Sciatic nerve (tissue), 2 donors: ENCODE measurements at regions not wholly inside any gene's neighbourhood (a gene's known extent, or its start where the extent isn't known, plus 50 kb on each side); places are given as distances from the start of the nearest gene placed in this dataset.
"Not testable (repeated sequence)": the region's sequence is repeated elsewhere in the genome, so short reads cannot be mapped to it uniquely, and the experiment has no call there.

Source experiments
- ATAC-seq: fragments of 200-7000 bp; cut with Tn5 transposase; one replicate; pipeline ENCODE4 v1.9.1; 2020; ENCODE audit warnings: mild to moderate bottlenecking, moderate library complexity
- DNase-seq: peaks from one replicate; pipeline ENCODE4 v3.0.0-alpha.2; 2020; ENCODE audit warnings: low spot score
- intact Hi-C: fragments of 100-400 bp; cut with DNase I; formaldehyde crosslinking; loops from one replicate; pipeline ENCODE4 v1.14.2; 2022
- donor health status: DM: no; HTN: no; CAD: no.
- donor health status: DM: no; HTN: no; CAD: no.

DNA sequence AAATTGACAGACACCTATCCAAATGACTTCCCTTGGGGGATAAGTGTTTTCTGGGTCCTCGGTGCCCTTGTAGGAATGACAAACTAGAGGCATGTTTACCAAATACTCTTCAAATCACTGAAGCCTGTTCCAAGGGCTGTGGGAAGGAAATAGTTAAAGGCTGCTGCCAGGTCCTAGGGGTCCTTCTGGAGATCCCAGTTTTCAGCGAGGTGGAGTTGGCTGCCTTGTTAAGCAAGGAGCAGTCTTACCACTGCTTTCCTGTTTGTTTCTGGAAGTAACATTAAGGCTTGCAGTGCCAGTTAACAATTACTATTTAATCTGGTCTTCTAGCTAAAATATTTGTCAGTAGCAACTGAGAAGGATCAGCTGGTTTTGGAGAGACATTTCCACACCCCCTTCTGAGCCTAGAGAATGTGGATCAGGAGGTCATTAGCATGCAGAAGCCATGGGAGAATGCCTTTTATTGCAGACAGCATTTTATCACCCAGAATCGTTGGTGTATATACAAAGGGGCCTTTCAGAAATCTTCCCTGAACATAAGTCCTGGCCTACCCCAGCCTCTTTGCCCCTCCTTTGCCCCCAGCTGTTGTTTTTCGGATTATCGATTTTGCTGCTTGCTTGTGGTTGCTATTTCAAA is 238.8 kb downstream of the DMAC1 start:
- ATAC-seq (no peak), DNase-seq (no peak)
- intact Hi-C loops = no loop called here

DNA sequence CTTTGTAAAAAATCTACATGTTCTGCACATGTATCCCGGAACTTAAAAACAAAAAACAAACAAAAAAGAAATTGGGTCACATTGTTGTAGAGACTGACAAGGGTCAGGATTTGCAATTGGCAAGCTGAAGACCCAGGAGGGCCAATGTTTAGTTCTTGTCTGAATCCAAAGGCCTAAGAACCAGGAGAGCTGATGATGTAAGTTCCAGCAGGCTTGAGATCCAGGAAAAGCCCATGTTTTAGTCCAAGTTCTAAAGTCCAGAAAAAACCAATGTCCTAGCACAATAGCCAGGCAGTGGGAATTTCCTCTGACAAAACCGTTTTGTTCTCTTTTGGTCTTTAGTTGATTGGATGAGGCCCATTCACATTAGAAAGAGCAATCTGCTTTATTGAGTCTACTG is 244.9 kb downstream of the DMAC1 start:
- ATAC-seq (no peak), DNase-seq (no peak)
- intact Hi-C loops = no loop called here

DNA sequence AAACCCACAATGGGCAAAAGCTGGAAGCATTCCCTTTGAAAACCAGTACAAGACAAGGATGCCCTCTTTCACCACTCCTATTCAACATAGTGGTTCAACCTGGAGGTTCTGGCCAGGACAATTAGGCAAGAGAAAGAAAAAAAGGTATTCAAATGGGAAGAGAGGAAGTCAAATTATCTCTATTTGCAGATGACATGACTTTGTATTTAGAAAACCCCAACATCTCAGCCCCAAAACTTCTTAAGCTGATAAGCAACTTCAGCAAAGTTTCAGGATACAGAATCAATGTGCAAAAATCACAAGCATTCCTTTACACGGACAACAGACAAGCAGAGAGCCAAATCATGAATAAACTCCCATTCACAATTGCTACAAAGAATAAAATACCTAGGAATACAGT is 246.9 kb downstream of the DMAC1 start:
- ATAC-seq, intact Hi-C loops, DNase-seq: not testable (repeated sequence)

DNA sequence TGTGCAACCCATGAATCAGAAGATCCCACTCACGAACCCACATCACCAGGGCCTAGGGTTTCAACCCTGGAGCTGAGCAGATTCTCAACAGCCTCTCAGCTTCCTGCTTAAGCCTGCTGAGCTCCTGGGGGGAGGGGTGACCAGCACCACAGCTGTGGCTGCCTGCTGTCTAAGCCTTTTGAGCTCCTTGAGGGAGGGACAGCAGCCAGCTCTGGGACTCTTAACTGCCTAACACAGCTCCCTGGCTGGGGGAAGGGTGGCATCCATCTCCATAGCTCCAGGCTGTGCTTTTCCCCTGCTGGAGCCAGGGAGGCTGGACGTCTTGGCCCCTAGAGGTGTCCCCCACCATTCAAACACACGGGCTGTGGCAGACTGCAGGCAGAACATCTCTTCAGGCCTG is 250.3 kb downstream of the DMAC1 start:
- intact Hi-C loops = no loop called here
- no peak for ATAC-seq
- no peak for DNase-seq

DNA sequence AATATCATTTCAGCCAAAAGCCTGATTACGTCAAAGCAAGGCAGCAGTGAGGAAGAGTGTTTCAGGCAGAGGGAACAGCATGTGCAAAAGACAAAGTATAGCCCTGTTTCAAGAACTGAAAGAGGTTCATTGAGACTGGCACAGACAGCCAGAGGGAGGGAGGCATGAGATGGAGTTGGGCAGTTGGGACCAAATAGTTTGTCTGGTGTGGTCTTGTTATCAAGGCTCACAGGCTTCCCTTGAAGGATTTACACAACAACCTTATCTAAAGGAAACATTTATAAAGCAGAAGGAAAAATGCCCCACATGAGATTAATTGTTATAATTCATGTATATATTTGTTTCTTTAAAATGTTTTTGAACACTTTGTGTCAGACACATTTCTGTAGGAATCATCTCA is 253.3 kb downstream of the DMAC1 start:
- intact Hi-C loops = no loop called here
- ATAC-seq (no peak), DNase-seq (no peak)

DNA sequence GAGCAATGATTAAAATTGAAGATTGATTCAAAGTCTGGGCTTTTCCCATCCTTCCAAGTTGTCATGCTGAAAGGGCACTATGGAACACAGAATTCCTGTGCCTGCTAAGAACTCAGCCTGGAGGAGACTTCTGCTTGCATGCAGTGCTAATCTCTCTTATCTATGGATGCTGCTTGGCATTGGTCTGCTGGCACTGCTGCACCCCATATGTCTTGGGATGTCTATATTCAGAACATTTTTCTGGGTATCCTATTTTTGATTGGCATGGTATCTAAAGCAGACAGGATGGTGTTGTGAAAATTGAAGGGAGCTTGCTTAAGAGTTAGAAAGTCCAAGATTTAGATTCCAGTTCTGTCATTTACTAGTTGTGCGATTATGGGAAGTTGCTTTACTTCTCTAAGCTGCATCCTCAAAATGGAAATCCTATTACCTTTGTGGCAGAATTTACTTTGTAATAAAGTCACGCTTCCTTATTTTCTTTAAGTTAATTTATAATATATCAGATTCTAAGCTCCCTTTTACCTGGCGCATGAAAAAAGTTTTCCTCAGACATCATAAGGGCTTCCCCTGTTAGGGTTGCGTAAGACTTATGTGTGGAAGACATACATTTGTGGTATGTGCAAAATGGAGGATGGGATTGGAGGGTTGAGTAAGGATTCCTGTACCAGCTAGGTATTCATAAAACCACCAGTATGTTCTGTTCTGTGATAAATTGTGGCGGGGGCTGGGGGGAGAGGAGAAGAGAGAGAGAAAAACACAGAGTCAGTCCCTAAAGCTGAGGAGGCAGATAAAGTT is 254.0 kb downstream of the DMAC1 start:
- ATAC-seq (no peak), DNase-seq (no peak)
- intact Hi-C loops = no loop called here

DNA sequence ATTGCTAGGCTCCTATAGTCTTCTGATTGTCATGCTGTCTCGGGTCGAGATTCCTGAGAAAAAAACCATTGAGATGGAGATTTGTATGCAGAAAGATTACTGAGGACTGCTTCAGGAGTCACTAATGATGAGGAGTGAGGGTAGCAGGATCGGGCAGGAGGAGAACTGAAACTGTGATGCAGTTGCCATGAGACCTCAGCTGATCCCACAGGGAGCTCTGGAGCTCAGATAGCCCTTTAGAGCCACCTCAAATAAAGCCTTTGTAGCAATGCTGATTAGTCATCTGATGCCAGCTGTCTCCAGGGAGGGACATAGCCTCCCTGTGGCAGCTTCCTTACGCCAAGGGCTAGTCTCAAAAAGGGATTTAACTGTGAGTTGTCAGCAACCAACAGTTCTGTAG is 256.9 kb downstream of the DMAC1 start:
- intact Hi-C loops = no loop called here
- ATAC-seq = no peak

DNA sequence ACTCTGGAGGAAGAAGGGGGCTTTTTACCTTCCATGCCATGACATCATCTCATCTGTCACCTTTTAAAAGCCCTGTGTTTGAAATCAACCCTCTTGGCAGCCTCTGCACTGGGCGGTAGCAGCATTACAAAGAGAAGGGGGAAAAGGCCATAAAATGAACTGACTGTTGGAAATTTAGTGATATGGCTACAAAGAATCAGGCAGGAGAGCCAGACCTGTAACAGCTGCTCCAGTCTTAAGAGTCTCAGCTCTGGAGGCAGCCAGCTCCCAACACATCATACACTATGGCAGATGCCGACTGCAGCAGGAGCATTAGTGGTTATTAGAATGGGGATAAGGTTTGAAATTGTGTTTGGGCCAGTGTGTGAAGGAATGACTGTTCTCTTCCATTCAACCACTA is 257.5 kb downstream of the DMAC1 start:
- DNase-seq (no peak), ATAC-seq (no peak)
- intact Hi-C loops = no loop called here

More for the DNA sequence above, 256.9 kb downstream of the DMAC1 start:
- DNase-seq = no peak

DNA sequence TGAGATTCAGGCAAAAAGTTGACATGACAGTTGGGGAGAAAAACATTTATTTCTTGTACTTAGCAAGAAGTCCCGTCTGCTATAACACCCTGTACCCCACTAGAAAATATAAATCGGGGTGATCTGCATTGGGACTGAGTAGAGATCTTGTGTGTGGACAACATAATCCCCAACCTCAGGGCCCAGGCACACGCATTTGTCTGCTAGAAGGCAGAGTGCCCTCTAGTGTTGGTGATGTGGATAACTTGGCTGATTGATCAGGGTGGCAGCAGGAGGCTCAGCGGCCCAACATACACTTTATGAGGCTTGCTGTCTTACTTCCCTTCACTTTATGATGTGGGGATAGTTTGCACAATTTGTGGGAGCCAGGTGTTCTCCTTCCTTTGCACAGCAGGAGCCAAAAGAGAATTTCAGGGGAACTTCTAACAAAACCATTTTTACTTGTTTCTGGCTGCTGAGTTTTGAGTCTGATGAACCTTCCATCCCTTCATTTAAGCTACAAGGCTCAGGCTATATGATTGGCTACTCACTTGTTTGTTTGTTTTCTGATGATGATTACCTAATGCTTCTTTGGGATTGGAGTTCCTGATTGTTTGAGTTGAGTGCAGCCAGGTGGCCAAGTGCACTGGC is 263.2 kb downstream of the DMAC1 start:
- peak; percentile 64 for DNase-seq
- intact Hi-C loops = no loop called here

DNA sequence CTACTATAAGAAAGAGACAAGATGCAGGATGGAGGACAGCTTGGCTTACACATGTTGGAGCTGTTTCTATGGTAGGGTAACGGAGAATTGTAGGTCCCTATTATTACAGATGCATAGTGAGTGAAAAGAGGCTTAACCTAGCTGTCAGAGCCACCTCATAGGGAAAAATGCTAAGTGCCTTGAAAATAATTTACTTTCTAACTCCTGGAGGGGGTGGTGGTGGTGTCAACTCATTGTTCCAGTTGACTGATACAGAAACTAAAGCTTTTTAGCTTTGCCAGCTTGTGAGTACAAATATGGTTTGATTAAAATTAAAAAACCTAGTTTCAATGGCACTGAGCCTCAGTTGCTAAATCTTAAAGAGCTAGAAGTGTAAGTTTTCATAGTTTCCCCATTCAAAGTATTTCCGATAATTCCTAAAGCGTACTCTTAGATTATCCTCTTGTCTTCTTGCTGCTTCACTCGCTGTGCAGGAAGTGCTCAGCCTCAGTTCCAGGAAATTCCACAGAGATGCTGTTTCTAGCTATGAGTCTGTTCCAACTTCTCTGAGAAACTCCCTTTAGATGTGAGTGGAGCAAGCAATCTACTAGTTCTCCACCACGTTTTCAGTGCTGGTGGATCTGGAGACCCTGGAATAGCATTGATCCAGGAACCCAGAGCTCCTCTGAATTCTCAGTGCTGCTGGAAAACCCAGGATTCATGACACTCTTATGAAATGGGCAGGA is 265.2 kb downstream of the DMAC1 start:
- intact Hi-C loops = no loop called here
- DNase-seq = no peak
- no peak for ATAC-seq

More for the DNA sequence above, 263.2 kb downstream of the DMAC1 start:
- peak; percentile 77 for ATAC-seq

DNA sequence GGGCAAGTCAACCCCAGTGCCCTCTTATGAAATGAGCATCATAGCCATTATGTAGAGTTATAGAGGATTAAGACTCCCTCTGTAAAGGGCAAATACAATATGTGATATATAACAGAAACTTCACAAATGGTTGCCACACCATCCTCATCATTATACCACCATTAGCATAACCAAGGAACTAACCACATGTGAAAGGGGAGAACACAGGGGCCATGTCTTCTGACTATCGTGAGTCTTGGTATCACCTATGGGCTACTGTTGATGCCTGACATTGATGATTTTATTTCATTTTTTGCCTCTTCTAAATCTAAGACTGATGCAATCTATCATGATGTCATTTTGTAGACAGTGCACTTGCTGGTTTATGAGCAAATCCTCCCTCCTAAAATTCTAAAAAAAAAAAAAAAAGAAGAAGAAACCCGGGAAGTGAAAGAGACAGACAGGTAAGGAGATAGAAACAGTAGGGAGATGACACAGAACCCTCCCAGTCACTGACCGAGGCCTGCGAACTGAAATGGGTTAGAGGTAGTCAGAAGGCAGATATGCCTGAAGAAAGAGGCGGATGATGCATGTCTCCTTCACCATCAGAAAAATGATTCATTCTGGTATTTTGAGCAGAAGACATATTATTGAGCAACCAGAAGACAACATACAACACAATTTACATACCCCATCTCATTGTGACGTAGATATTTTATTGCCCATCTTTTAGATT is 266.0 kb downstream of the DMAC1 start:
- intact Hi-C loops = no loop called here
- ATAC-seq (no peak), DNase-seq (no peak)

DNA sequence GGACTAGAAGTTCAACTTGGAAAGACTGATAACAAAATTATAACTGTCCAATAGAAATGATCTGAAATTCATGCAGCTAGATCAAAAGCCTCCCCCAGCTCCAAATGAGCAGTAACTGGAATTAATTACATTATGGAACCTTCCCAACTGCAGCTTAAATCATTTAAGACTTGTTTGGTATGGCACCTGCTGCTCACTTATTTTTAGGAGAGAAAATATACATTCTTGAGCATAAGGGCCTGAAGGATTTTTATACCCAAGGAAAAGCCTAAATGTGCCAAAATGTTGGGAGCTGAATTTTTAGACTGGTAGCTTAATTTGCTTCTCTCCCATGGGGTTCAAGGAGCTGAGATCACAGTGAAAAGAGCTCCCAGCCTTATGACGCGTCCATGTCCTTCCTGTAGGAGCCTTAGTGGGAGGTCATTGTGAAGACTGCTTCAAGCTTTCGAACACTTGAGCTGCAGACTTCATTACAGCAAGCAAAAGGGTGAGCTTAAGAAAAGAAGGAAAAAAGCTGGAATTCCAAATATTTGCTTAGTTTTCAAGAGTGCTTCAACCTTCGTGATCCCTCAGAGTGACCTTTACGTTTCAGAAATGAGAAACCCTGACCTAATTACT is 276.0 kb downstream of the DMAC1 start:
- DNase-seq (no peak), ATAC-seq (no peak)
- intact Hi-C loops = no loop called here

DNA sequence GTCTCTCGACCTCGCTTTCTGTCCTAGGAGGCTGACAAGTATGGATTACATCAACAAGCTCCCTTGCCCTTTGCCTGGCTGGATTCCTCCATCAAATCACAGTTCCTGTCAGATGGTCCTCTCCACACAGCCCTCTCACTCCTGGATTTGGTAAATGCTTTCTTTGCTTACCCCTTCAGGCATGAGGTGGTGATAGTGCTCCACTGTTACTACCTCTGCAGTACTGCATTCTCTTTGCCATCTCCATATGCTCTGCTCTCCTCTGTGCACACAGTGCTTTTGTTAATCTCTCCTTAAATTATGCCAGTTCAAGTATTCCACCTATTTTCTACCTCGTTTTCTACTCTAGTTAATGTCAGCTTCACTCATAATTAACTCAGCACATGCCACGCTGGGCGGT is 279.2 kb downstream of the DMAC1 start:
- intact Hi-C loops = no loop called here
- DNase-seq = no peak
- ATAC-seq = no peak

DNA sequence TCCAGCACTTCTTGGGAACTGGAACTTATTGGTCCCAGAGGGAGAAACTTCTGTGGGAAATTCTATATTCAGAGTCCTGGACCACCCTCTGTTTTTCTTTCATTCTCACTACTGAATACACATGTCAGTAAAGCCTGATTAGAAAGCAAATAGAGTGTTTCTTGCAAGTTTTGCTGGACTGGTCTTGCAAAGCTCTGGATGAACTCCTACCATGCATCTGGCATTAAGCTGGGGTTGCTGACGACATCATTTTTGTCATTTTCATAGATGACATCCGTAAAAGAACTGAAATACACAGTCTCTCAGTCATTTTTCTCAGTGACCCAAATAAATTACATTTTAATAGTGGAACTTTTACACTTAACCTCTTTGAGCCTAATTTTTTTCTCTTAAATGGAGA is 283.2 kb downstream of the DMAC1 start:
- intact Hi-C loops = loop anchor here (2.0 kb wide), 1 partner anchor 74 kb away; no protein-coding TSS in a partner anchor
- ATAC-seq = no peak
- no peak for DNase-seq

DNA sequence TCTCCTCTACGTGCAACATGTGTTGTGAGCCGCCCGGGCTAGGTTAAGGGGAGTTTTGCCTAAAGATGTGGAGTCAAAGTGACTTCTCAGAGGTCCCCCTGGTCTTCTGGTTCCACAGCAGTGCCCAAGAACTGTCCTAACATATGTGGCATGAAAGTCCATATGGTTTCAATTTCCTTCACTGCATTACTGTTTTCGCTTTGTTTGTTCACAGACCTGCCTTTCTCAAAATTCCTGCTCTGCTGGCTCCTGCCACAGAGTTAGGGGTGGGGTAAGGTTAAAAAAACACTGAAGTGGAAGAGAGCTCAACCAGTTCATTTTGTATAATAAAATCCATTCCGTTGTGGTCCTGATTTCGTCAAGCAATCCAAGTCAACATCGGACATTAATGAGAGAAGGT is 289.4 kb downstream of the DMAC1 start:
- DNase-seq (no peak), ATAC-seq (peak; percentile 22)
- intact Hi-C loops = no loop called here

DNA sequence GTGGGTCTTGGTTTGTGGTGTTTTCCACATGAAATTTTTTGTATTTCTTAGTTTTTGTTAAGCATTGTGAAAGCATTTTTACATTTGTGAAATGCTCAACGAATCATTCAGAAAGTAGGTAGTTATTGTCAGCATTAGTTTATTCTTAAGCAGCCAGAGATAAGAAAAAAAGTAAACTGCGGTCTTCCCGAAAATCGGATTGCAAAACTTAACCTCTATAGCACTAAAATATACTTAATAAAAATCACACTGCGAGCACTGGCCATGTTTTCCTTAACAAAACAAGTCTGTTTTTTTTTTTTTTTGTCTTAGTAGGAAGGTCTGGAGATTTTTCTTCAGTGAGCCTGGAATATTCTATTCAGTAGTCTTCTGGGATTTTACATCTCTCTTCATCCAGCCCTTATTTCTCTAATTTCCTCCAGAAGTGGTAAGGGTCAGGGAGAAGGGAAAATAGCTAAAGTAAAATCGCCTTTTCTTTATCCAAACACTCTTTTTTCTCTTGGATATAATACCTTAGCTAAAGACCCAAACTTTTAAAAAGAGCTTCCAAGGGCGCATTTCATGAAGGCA is 289.9 kb downstream of the DMAC1 start:
- DNase-seq (no peak), ATAC-seq (peak; percentile 60)
- intact Hi-C loops = no loop called here

DNA sequence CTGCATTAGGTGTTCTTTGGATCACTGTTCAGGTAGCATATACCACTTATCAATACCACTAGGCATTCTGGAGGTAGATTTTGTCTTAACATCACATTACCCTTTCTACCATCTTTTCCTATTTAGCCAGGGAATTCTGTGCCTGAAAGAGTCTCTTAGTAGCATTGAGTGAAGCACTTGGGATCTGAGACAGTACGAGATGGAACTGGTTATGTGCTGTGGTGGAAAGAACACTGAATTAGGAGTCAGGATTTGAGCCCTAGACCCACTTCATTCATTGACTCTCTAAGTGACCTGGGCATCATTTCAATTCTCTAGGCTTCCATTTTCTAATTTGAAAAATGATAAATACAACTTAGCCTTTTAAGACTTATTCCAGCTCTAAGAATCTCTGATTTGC is 291.1 kb downstream of the DMAC1 start:
- ATAC-seq = no peak
- intact Hi-C loops = no loop called here
- DNase-seq = no peak

DNA sequence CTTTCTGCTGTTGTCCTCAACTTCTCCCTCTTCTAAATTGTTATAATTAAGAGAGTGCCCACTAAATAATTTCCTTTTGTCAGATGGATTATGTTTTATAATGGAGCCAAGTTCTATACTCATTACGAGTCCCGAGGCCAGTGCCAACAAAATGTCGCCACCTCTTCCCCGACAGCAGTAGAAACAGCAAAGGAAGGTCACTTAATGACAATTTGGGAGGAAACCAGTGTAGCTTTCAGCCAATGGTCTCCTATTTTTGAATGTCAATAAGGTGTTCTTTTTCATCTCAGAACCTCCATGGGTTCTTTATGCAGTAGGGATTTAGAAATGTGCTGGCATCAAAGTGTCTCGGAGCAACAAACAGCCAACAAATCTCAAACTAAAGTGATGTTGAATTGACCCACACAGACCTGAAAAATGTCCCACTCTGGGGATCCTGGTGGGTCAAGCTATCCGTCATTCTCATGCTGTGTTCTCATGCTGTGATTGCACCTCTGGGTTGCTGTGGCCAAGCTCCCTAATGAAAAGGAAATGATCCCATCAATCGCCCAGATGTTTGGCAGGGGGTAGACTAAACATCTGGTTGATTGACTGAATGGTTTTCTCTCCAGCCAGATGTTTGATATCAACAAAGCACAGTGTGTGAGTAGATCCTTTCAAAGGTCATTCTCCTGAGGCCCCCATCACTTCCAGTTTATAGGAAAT is 291.9 kb downstream of the DMAC1 start:
- intact Hi-C loops = no loop called here
- no peak for DNase-seq
- peak; percentile 43 for ATAC-seq
